ENCODE measurements at regions not wholly inside any gene's neighbourhood (a gene's known extent, or its start where the extent isn't known, plus 50 kb on each side); places are given as distances from the start of the nearest gene placed in this dataset.

DNA sequence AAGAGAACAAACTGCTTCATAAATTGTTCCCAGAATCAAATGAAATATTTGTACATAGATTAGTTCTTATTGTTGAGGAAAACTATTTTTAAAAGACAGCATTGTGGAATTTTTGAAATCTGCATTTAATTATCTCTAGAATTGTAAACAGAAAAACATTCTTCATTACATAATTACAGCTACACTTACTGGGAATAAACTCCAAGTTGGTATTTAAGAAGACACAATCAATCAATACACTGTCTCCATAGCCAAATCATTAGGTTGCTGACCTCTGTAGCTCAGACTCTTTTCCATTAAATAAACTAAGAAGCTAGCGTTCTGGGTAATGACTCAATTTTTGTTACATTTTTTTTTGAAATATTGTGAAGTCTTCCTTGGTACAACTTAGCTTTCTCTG, 70.2 kb upstream of the PIEZO2 start:
- no peaks in the 10 kb centered on the region for H3K36me3 ChIP-seq (ENCODE audit: low read depth)
- TF ChIP-seq, protein P1, sequence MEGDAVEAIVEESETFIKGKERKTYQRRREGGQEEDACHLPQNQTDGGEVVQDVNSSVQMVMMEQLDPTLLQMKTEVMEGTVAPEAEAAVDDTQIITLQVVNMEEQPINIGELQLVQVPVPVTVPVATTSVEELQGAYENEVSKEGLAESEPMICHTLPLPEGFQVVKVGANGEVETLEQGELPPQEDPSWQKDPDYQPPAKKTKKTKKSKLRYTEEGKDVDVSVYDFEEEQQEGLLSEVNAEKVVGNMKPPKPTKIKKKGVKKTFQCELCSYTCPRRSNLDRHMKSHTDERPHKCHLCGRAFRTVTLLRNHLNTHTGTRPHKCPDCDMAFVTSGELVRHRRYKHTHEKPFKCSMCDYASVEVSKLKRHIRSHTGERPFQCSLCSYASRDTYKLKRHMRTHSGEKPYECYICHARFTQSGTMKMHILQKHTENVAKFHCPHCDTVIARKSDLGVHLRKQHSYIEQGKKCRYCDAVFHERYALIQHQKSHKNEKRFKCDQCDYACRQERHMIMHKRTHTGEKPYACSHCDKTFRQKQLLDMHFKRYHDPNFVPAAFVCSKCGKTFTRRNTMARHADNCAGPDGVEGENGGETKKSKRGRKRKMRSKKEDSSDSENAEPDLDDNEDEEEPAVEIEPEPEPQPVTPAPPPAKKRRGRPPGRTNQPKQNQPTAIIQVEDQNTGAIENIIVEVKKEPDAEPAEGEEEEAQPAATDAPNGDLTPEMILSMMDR (IDR thresholded peaks at IDR 0.05; ENCODE audit: poor library complexity, severe bottlenecking) = no peak
- no peak overlapping the region for H3K4me3 ChIP-seq (ENCODE audit: severe bottlenecking)
- peaks cover 23% of the 10 kb centered on the region for H3K27me3 ChIP-seq (ENCODE audit: insufficient read depth, poor library complexity, severe bottlenecking)
- no peaks in the 10 kb centered on the region for H3K4me1 ChIP-seq (ENCODE audit: insufficient read depth, poor library complexity, severe bottlenecking)
- no peak overlapping the region for H3K27ac ChIP-seq (ENCODE audit: poor library complexity, severe bottlenecking)
- DNase-seq (ENCODE audit: low spot score) = no peak
- no peak for ATAC-seq (ENCODE audit: low read depth)
- H3K9me3 ChIP-seq (ENCODE audit: severe bottlenecking) = no peaks in the 10 kb centered on the region

DNA sequence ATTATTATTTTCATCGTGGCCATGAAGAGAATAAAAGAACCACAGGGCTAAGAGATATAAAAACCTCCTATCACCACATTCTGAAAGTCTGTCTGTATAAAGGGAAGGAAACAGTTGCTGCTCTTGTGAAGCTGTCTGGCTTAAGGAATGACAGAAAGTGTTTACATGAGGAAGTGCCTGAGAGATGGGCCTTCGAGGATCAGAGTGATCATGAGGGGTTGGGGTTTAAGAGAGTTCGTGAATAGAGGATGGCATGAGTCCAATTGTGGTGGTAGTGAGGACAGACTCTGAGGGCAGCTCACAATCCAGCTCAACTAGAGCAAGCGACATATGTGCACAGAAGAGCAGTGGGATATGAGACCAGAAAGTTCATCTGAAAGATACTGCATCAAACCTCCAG, 65.8 kb upstream of the PIEZO2 start:
- Histone ChIP-seq H3K4me1 (ENCODE audit: insufficient read depth, poor library complexity, severe bottlenecking) (no peaks in the 10 kb centered on the region), H3K36me3 (ENCODE audit: low read depth) (no peaks in the 10 kb centered on the region), H3K27me3 (ENCODE audit: insufficient read depth, poor library complexity, severe bottlenecking) (peaks cover 22% of the 10 kb centered on the region), H3K4me3 (ENCODE audit: severe bottlenecking) (no peak overlapping the region), H3K27ac (ENCODE audit: poor library complexity, severe bottlenecking) (no peak overlapping the region), H3K9me3 (ENCODE audit: severe bottlenecking) (no peaks in the 10 kb centered on the region)
- ATAC-seq (ENCODE audit: low read depth) = no peak
- no peak for DNase-seq (ENCODE audit: low spot score)
- TF ChIP-seq, protein P1 (IDR thresholded peaks at IDR 0.05; ENCODE audit: poor library complexity, severe bottlenecking) = no peak

DNA sequence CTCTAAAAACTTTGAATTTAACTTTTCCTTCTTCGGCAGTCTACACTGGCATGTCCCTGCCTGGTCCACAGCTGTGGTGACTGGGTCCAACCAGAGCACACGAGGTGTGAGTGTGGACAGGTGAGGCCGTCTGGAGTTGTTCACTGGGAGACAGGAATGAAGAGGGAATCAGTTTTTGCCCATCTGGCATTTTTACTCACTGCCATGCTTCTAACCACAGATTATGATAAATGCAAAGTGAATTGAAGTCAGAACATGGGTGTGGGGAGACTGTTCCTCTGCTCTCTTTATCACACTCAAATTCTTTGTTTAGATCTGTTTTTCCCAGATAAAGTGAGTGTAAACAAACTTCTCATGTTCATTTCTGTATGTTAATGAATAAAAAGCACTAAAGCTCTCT, 54.7 kb upstream of the PIEZO2 start:
- TF ChIP-seq, protein P1 (IDR thresholded peaks at IDR 0.05; ENCODE audit: poor library complexity, severe bottlenecking) = no peak
- Histone ChIP-seq H3K4me1 (ENCODE audit: insufficient read depth, poor library complexity, severe bottlenecking) (no peaks in the 10 kb centered on the region), H3K27ac (ENCODE audit: poor library complexity, severe bottlenecking) (no peak overlapping the region), H3K36me3 (ENCODE audit: low read depth) (no peaks in the 10 kb centered on the region), H3K9me3 (ENCODE audit: severe bottlenecking) (no peaks in the 10 kb centered on the region), H3K4me3 (ENCODE audit: severe bottlenecking) (no peak overlapping the region), H3K27me3 (ENCODE audit: insufficient read depth, poor library complexity, severe bottlenecking) (peaks cover 14% of the 10 kb centered on the region)
- no peak for DNase-seq (ENCODE audit: low spot score)
- no peak for ATAC-seq (ENCODE audit: low read depth)

DNA sequence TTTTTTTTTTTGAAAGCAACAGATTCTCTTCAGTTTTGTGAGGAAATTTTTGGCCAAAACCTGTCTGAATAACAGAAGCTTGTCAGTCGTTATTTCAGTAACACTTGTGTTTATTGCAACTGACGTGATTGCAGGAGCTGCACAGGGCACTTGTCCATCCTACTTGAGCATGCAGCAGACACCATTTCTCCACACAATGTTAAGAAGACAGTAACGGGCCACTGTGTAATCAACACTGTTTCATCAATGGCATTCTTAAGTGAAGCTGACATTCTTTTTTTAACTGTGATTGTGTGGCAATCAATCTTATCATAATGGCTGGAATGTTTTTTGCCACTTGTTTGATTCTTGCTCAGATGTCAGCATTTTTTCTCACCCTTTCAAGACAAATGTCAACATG, 50.1 kb upstream of the PIEZO2 start:
- Histone ChIP-seq H3K27ac (ENCODE audit: poor library complexity, severe bottlenecking) (no peak overlapping the region), H3K36me3 (ENCODE audit: low read depth) (no peaks in the 10 kb centered on the region), H3K4me1 (ENCODE audit: insufficient read depth, poor library complexity, severe bottlenecking) (no peaks in the 10 kb centered on the region), H3K9me3 (ENCODE audit: severe bottlenecking) (no peaks in the 10 kb centered on the region), H3K27me3 (ENCODE audit: insufficient read depth, poor library complexity, severe bottlenecking) (peaks cover 5% of the 10 kb centered on the region), H3K4me3 (ENCODE audit: severe bottlenecking) (no peak overlapping the region)
- no peak for DNase-seq (ENCODE audit: low spot score)
- TF ChIP-seq, protein P1 (IDR thresholded peaks at IDR 0.05; ENCODE audit: poor library complexity, severe bottlenecking) = no peak
- no peak for ATAC-seq (ENCODE audit: low read depth)
